Loucy (cell line): ENCODE measurements at regions not wholly inside any gene's neighbourhood (a gene's known extent, or its start where the extent isn't known, plus 50 kb on each side); places are given as distances from the start of the nearest gene placed in this dataset.

Source experiments
- CTCF ChIP-seq: fragments of 200-600 bp; sonication (generic); conservative IDR thresholded peaks from 2 replicates; pipeline ENCODE4 v1.5.1; 2014; ENCODE audit warnings: mild to moderate bottlenecking, antibody characterized with exemption, low read length
- EZH2phosphoT487 ChIP-seq: fragments of 200-600 bp; IDR thresholded peaks from 2 replicates; pipeline ENCODE4 v1.6.1; 2018; ENCODE audit warnings: antibody characterized with exemption, mild to moderate bottlenecking, moderate library complexity, borderline replicate concordance

GRCh38 chr5:20294696-20295095 lies 306.7 kb upstream of the CDH18 start:
- TF ChIP-seq CTCF (no peak), EZH2phosphoT487 (no peak)
